SK-N-SH treated with all-trans-retinoic acid at 6 μM for 48 hours (cell line): ENCODE measurements at regions not wholly inside any gene's neighbourhood (a gene's known extent, or its start where the extent isn't known, plus 50 kb on each side); places are given as distances from the start of the nearest gene placed in this dataset.

Experiments
- ATAC-seq: fragments of 200-7000 bp; cut with Tn5 transposase; 3 replicates; pipeline ENCODE4 v1.9.1; 2020; ENCODE audit warnings: mild to moderate bottlenecking, moderate library complexity
- BACH2 ChIP-seq: fragments of 250-450 bp; sonication (Bioruptor Pico); IDR thresholded peaks from 2 replicates; pipeline ENCODE4 v1.9.0; 2021; ENCODE audit warnings: mild to moderate bottlenecking, borderline replicate concordance
- CREB5 ChIP-seq: fragments of 250-450 bp; sonication (Bioruptor Pico); IDR thresholded peaks from 2 replicates; pipeline ENCODE4 v1.5.1; 2020; ENCODE audit warnings: low read depth, mild to moderate bottlenecking, moderate library complexity
- CSDC2 ChIP-seq: fragments of 250-450 bp; sonication (Bioruptor Pico); IDR thresholded peaks from 2 replicates; pipeline ENCODE4 v1.5.0; 2020; ENCODE audit warnings: mild to moderate bottlenecking, moderate library complexity
- GLIS3 ChIP-seq: fragments of 250-450 bp; sonication (Bioruptor Pico); IDR thresholded peaks from 2 replicates; pipeline ENCODE4 v1.5.0; 2020; ENCODE audit warnings: mild to moderate bottlenecking, moderate library complexity
- ISL1 ChIP-seq: fragments of 250-450 bp; sonication (Bioruptor Pico); IDR thresholded peaks from 2 replicates; pipeline ENCODE4 v2.1.2; 2022; ENCODE audit warnings: mild to moderate bottlenecking, moderate library complexity
- OSR1 ChIP-seq: fragments of 250-450 bp; sonication (Bioruptor Pico); IDR thresholded peaks from 2 replicates; pipeline ENCODE4 v1.8.0; 2022; ENCODE audit warnings: moderate library complexity, mild to moderate bottlenecking, inconsistent platforms
- PATZ1 ChIP-seq: fragments of 250-450 bp; sonication (Bioruptor Pico); IDR thresholded peaks from 2 replicates; pipeline ENCODE4 v1.8.0; 2020; ENCODE audit warnings: mild to moderate bottlenecking, moderate library complexity, borderline replicate concordance
- POU6F1 ChIP-seq: fragments of 250-450 bp; sonication (Bioruptor Pico); IDR thresholded peaks from 2 replicates; pipeline ENCODE4 v1.8.0; 2021; ENCODE audit warnings: low read depth, mild to moderate bottlenecking, moderate library complexity, borderline replicate concordance
- PPARA ChIP-seq: fragments of 250-450 bp; sonication (Bioruptor Pico); IDR thresholded peaks from 2 replicates; pipeline ENCODE4 v1.5.0; 2020; ENCODE audit warnings: mild to moderate bottlenecking, borderline replicate concordance
- SNAI2 ChIP-seq: fragments of 250-450 bp; sonication (Bioruptor Pico); IDR thresholded peaks from 2 replicates; pipeline ENCODE4 v1.5.0; 2020; ENCODE audit warnings: mild to moderate bottlenecking, moderate library complexity
- TCF4 ChIP-seq: fragments of 250-450 bp; sonication (Bioruptor Pico); IDR thresholded peaks from 2 replicates; pipeline ENCODE4 v1.8.0; 2021; ENCODE audit warnings: mild to moderate bottlenecking, moderate library complexity, borderline replicate concordance
- TOX ChIP-seq: fragments of 250-450 bp; sonication (Bioruptor Pico); IDR thresholded peaks from 2 replicates; pipeline ENCODE4 v1.8.0; 2021; ENCODE audit warnings: mild to moderate bottlenecking, moderate library complexity, borderline replicate concordance
- TSHZ2 ChIP-seq: fragments of 250-450 bp; sonication (Bioruptor Pico); IDR thresholded peaks from 2 replicates; pipeline ENCODE4 v1.5.0; 2020; ENCODE audit warnings: mild to moderate bottlenecking, moderate library complexity
- ZC3H10 ChIP-seq: fragments of 250-450 bp; sonication (Bioruptor Pico); IDR thresholded peaks from 2 replicates; pipeline ENCODE4 v1.5.1; 2021; ENCODE audit warnings: mild to moderate bottlenecking, moderate library complexity
- ZFP30 ChIP-seq: fragments of 450-650 bp; formaldehyde crosslinking; IDR thresholded peaks from 2 replicates; pipeline ENCODE4 v1.5.0; 2022; ENCODE audit warnings: mild to moderate bottlenecking, moderate library complexity
- ZNF565 ChIP-seq: fragments of 450-650 bp; formaldehyde crosslinking; conservative IDR thresholded peaks from 2 replicates; pipeline ENCODE4 v1.5.0; 2020; ENCODE audit warnings: low read depth, mild to moderate bottlenecking, moderate library complexity
- ZNF70 ChIP-seq: fragments of 450-650 bp; formaldehyde crosslinking; IDR thresholded peaks from 2 replicates; pipeline ENCODE4 v1.5.0; 2020; ENCODE audit warnings: mild to moderate bottlenecking, moderate library complexity
- ZNF8 ChIP-seq: fragments of 450-650 bp; formaldehyde crosslinking; IDR thresholded peaks from 2 replicates; pipeline ENCODE4 v1.5.0; 2020; ENCODE audit warnings: mild to moderate bottlenecking, moderate library complexity
- TF ChIP-seq, protein P1 (sequence below): fragments of 250-450 bp; sonication (Bioruptor Pico); IDR thresholded peaks from 2 replicates; pipeline ENCODE4 v1.5.1; 2021; ENCODE audit warnings: mild to moderate bottlenecking, moderate library complexity

GRCh38 chr11:104370478-104370877, 206.5 kb upstream of the PDGFD start:
- TF ChIP-seq ISL1 (CRISPR knock-in tag) (no peak), CREB5 (CRISPR knock-in tag) (no peak), GLIS3 (CRISPR knock-in tag) (no peak), TOX (no peak), CSDC2 (CRISPR knock-in tag) (no peak), TCF4 (CRISPR knock-in tag) (no peak), TSHZ2 (CRISPR knock-in tag) (no peak), ZNF70 (no peak), PATZ1 (CRISPR knock-in tag) (no peak), SNAI2 (CRISPR knock-in tag) (no peak), ZFP30 (CRISPR knock-in tag) (no peak), ZNF565 (CRISPR knock-in tag) (no peak), PPARA (CRISPR knock-in tag) (no peak), OSR1 (CRISPR knock-in tag) (no peak), ZC3H10 (CRISPR knock-in tag) (no peak), ZNF8 (CRISPR knock-in tag) (no peak), POU6F1 (CRISPR knock-in tag) (no peak)
- TF ChIP-seq, all 23 proteins: peak for 0
- ATAC-seq, result no peak

DNA sequence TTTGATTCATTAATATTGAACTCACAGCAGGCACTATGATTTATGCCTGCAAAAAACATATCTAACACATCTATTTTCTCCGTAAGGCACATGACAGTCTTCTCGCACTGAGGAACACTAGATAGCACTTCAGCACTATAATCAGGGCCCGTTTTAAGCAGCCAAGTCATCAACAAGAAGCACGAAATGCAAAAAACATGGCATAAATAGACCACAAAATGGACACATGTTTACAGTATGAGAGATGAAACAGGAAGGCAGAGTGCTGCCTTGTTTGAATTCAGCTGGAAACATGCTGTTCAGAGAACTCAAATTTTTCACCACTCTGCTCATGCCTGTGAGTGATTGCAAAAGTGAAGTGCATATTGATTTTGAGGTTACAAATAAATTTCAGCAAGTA, 205.8 kb upstream of the PDGFD start:
- ATAC-seq, result no peak
- no peak for TF ChIP-seq ZNF70
- TF ChIP-seq ISL1 (CRISPR knock-in tag), result no peak
- no peak for TF ChIP-seq PPARA (CRISPR knock-in tag)
- TF ChIP-seq ZFP30 (CRISPR knock-in tag), result no peak
- no peak for TF ChIP-seq GLIS3 (CRISPR knock-in tag)
- TF ChIP-seq, protein P1, sequence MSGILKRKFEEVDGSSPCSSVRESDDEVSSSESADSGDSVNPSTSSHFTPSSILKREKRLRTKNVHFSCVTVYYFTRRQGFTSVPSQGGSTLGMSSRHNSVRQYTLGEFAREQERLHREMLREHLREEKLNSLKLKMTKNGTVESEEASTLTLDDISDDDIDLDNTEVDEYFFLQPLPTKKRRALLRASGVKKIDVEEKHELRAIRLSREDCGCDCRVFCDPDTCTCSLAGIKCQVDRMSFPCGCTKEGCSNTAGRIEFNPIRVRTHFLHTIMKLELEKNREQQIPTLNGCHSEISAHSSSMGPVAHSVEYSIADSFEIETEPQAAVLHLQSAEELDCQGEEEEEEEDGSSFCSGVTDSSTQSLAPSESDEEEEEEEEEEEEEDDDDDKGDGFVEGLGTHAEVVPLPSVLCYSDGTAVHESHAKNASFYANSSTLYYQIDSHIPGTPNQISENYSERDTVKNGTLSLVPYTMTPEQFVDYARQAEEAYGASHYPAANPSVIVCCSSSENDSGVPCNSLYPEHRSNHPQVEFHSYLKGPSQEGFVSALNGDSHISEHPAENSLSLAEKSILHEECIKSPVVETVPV (CRISPR knock-in tag), result no peak
- no peak for TF ChIP-seq SNAI2 (CRISPR knock-in tag)
- TF ChIP-seq, all 23 proteins: peak for 0

GRCh38 chr11:104366321-104366734, 202.4 kb upstream of the PDGFD start:
- no peak for ATAC-seq
- TF ChIP-seq CSDC2 (CRISPR knock-in tag) (no peak), ZFP30 (CRISPR knock-in tag) (no peak), POU6F1 (CRISPR knock-in tag) (no peak), BACH2 (CRISPR knock-in tag) (no peak), ZNF8 (CRISPR knock-in tag) (no peak), ZNF565 (CRISPR knock-in tag) (no peak)
